GM13976 (cell line): ENCODE measurements at regions not wholly inside any gene's neighbourhood (a gene's known extent, or its start where the extent isn't known, plus 50 kb on each side); places are given as distances from the start of the nearest gene placed in this dataset.
"Not testable (repeated sequence)": the region's sequence is repeated elsewhere in the genome, so short reads cannot be mapped to it uniquely, and the experiment has no call there.

Experiments
- DNase-seq: peaks from one replicate; pipeline ENCODE4 v3.0.0; 2012; ENCODE audit warnings: low spot score
- in situ Hi-C: fragments of 300-500 bp; cut with MboI; formaldehyde crosslinking; loops from one replicate; pipeline ENCODE4 v1.12.0; 2022; ENCODE audit warnings: low sequenced_read_pairs, mixed read lengths, inconsistent platforms; ENCODE audit not compliant: unreplicated experiment
- TF ChIP-seq, protein P1 (sequence below): IDR thresholded peaks from 2 replicates; pipeline ENCODE4 v1.5.1; 2012; ENCODE audit warnings: borderline replicate concordance, mild to moderate bottlenecking; ENCODE audit not compliant: insufficient read depth; ENCODE audit errors: extremely low read depth, missing control alignments, control extremely low read depth

DNA sequence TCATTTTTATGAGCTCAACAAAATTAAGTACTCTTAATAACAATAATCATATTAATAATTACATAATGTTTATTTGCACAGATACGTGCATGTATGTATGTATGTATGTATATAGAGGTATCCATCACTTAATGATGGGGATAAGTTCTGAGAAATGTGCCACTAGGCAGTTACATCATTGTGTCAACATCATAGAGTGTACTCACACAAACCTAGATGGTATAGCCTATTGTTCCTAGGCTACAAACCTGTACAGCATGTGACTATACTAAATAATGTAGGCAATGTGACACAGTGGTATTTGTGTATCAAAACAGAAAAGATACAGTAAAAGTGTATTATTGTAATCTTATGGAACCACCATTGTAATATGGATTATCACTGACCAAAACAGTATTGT is 874.7 kb upstream of the GBE1 start:
- in situ Hi-C loops, result no loop called here
- no peak for DNase-seq
- TF ChIP-seq, protein P1, sequence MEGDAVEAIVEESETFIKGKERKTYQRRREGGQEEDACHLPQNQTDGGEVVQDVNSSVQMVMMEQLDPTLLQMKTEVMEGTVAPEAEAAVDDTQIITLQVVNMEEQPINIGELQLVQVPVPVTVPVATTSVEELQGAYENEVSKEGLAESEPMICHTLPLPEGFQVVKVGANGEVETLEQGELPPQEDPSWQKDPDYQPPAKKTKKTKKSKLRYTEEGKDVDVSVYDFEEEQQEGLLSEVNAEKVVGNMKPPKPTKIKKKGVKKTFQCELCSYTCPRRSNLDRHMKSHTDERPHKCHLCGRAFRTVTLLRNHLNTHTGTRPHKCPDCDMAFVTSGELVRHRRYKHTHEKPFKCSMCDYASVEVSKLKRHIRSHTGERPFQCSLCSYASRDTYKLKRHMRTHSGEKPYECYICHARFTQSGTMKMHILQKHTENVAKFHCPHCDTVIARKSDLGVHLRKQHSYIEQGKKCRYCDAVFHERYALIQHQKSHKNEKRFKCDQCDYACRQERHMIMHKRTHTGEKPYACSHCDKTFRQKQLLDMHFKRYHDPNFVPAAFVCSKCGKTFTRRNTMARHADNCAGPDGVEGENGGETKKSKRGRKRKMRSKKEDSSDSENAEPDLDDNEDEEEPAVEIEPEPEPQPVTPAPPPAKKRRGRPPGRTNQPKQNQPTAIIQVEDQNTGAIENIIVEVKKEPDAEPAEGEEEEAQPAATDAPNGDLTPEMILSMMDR, result no peak

DNA sequence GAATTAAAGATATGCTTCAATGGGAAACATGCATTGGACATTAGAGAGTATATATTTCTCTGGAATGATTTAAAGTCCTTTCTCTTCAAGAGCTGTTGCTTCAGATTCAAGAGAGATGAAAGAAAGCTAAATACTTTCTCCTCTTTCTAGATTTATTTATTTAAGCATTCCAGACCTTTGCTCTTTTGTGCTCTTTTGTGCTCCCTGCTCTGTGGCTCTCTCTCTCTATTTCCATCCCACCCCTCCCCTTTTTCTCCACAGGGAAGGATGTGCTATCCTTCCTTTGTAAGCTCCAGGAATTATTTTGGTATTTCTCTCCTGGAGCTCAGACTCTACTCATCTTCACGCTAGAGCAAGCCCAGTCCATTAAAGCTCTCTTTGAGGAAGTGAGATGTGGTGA is 871.9 kb upstream of the GBE1 start:
- TF ChIP-seq, protein P1, result no peak
- in situ Hi-C loops, result no loop called here
- DNase-seq, result no peak

DNA sequence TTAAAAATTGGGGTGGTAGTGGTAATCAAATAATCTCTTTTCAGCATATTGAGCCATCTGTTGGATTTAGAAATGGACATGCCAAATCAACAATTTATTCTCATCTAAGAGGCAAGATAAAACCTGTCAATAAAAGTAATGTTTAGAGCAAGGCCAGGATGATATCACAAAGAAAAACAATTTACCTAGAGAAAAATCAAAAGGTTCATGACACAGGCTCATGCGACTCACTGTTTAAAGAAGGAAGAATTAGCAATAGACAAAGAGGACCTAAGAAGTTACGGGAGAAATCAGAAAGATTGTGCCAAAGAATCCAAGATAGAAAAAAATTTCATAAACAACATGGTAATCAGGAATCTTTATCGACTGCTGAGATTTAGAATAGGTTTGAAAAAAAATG is 868.5 kb upstream of the GBE1 start:
- no peak for DNase-seq
- TF ChIP-seq, protein P1, result no peak
- in situ Hi-C loops, result no loop called here

DNA sequence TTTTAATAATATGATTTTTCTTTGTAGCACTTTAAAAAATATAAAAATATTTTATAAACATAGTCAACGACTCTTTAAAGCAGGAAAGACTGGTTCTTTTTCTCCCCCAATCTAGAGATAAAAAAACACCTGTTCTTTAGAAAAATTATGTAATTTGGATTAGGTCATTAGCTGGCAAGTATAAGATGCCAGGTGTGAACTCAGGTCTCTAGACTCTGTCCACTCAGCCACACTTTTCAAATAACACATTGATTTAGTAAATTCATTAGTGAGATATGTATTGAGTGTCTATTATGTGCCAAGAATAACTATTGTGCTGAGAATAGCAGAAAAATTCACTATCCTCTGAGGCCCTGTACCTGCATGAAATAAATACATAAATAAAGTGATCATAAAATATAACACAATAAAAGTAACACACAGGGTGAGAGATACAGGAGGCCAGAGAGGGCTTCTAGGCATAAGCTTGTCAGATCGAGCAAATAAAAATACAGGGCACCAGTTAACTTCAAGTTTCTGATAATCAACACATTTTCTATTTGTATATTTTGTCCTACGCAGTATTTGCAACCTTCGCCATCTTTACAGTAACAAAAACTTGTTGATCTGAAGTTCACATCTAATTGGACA is 867.1 kb upstream of the GBE1 start:
- TF ChIP-seq, protein P1, result no peak
- DNase-seq, result no peak
- in situ Hi-C loops, result no loop called here

DNA sequence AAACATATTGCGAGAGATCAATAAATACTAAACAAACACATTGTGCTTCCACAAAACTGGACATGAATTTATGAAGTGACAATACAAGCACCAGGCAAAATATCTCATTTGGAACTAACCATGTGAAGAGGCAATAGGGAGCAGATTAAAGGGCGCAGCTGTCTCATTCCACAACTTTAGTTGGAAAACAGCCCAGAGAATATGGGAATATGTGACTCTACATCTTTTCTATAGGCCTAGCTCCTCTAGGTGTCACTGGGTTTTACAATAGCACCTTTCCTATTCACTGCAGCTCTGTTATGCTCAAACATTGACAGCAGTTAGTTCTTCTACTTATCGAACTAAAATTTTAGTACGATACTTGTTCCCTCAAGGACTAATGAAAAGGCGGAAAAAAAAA is 866.3 kb upstream of the GBE1 start:
- in situ Hi-C loops, result no loop called here
- no peak for DNase-seq

GRCh38 chr3:82620744-82621143 is 859.3 kb upstream of the GBE1 start:
- in situ Hi-C loops, DNase-seq: not testable (repeated sequence)

More for the DNA sequence above, 866.3 kb upstream of the GBE1 start:
- TF ChIP-seq, protein P1, result no peak

DNA sequence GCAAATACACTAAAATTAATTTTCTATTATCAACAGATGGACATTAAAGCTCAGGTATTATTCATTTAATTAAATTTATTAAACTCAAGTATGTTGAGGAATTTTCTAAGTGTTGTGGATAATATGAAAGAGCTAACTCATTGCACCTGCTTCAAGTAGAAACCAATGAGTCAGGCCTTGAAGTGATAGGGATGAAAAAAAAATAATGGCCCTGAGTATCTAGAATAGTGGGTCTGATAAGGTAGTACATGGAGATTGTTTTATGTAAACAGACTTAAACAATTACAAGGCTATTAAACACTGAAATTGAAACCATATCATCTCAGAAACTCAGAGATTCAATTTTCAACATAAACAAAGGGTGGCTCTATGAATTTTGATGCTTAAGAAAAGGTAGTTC is 857.1 kb upstream of the GBE1 start:
- TF ChIP-seq, protein P1, result no peak
- DNase-seq, result no peak
- in situ Hi-C loops, result no loop called here
